ENCODE measurements at regions not wholly inside any gene's neighbourhood (a gene's known extent, or its start where the extent isn't known, plus 50 kb on each side); places are given as distances from the start of the nearest gene placed in this dataset.

- no peak overlapping the region for H3K4me3 ChIP-seq (ENCODE audit: control insufficient read depth, low read depth, low read length)
- no peak for TF ChIP-seq CTCF (IDR thresholded peaks at IDR 0.05; ENCODE audit: control insufficient read depth, insufficient read depth, low read depth, low read length, missing control alignments)
- DNase-seq (ENCODE audit: low read depth): no peak
These were observed 474.0 kb upstream of the ROBO1 start for GRCh38 chr3:80241791-80242190.

- no peak overlapping the region for H3K4me3 ChIP-seq (ENCODE audit: control insufficient read depth, low read depth, low read length)
- no peak for DNase-seq (ENCODE audit: low read depth)
- no peak for TF ChIP-seq CTCF (IDR thresholded peaks at IDR 0.05; ENCODE audit: control insufficient read depth, insufficient read depth, low read depth, low read length, missing control alignments)
These were observed 471.5 kb upstream of the ROBO1 start for GRCh38 chr3:80239301-80239700.

GRCh38 chr3:80238606-80239005 lies 470.8 kb upstream of the ROBO1 start:
- no peak overlapping the region for H3K4me3 ChIP-seq (ENCODE audit: control insufficient read depth, low read depth, low read length)
- DNase-seq (ENCODE audit: low read depth): no peak
- TF ChIP-seq CTCF (IDR thresholded peaks at IDR 0.05; ENCODE audit: control insufficient read depth, insufficient read depth, low read depth, low read length, missing control alignments): no peak

- DNase-seq (ENCODE audit: low read depth): no peak
- H3K4me3 ChIP-seq (ENCODE audit: control insufficient read depth, low read depth, low read length): no peak overlapping the region
- no peak for TF ChIP-seq CTCF (IDR thresholded peaks at IDR 0.05; ENCODE audit: control insufficient read depth, insufficient read depth, low read depth, low read length, missing control alignments)
These were observed 470.4 kb upstream of the ROBO1 start for GRCh38 chr3:80238152-80238551.

GRCh38 chr3:80234706-80235105 lies 466.9 kb upstream of the ROBO1 start:
- no peak for DNase-seq (ENCODE audit: low read depth)
- no peak for TF ChIP-seq CTCF (IDR thresholded peaks at IDR 0.05; ENCODE audit: control insufficient read depth, insufficient read depth, low read depth, low read length, missing control alignments)
- H3K4me3 ChIP-seq (ENCODE audit: control insufficient read depth, low read depth, low read length): no peak overlapping the region

- no peak for DNase-seq (ENCODE audit: low read depth)
- no peak overlapping the region for H3K4me3 ChIP-seq (ENCODE audit: control insufficient read depth, low read depth, low read length)
- TF ChIP-seq CTCF (IDR thresholded peaks at IDR 0.05; ENCODE audit: control insufficient read depth, insufficient read depth, low read depth, low read length, missing control alignments): no peak
These were observed 465.8 kb upstream of the ROBO1 start for GRCh38 chr3:80233576-80233975.

- H3K4me3 ChIP-seq (ENCODE audit: control insufficient read depth, low read depth, low read length): no peak overlapping the region
- DNase-seq (ENCODE audit: low read depth): no peak
- no peak for TF ChIP-seq CTCF (IDR thresholded peaks at IDR 0.05; ENCODE audit: control insufficient read depth, insufficient read depth, low read depth, low read length, missing control alignments)
These were observed 465.0 kb upstream of the ROBO1 start for GRCh38 chr3:80232760-80233159.
